GM19328 (cell line): ENCODE measurements at regions not wholly inside any gene's neighbourhood (a gene's known extent, or its start where the extent isn't known, plus 50 kb on each side); places are given as distances from the start of the nearest gene placed in this dataset.
A peak's percentile ranks its signal among the peaks of the same experiment; 100 is the strongest.

ENCODE experiments used
- ATAC-seq: cut with Tn5 transposase; IDR thresholded peaks from one replicate; pipeline ENCODE4 v1.9.1; 2021; ENCODE audit warnings: mild to moderate bottlenecking, moderate library complexity; ENCODE audit not compliant: unreplicated experiment

GRCh38 chr18:77895250-77895649 is 645.6 kb downstream of the GALR1 start:
- no peak for ATAC-seq

GRCh38 chr18:77896586-77897252 is 647.1 kb downstream of the GALR1 start:
- ATAC-seq: no peak

- ATAC-seq: no peak
Observed at GRCh38 chr18:77897606-77898005, 648.0 kb downstream of the GALR1 start.

GRCh38 chr18:77899972-77900754 is 650.5 kb downstream of the GALR1 start:
- ATAC-seq: peak; percentile 95

GRCh38 chr18:77905011-77905410 is 655.4 kb downstream of the GALR1 start:
- no peak for ATAC-seq

GRCh38 chr18:77905449-77906055 is 655.9 kb downstream of the GALR1 start:
- no peak for ATAC-seq

GRCh38 chr18:77906103-77906892 is 656.6 kb downstream of the GALR1 start:
- no peak for ATAC-seq

- no peak for ATAC-seq
Observed at GRCh38 chr18:77910347-77910746, 660.7 kb downstream of the GALR1 start.

- no peak for ATAC-seq
Observed at GRCh38 chr18:77911971-77912605, 662.4 kb downstream of the GALR1 start.

- ATAC-seq: no peak
Observed at GRCh38 chr18:77918730-77919129, 669.1 kb downstream of the GALR1 start.

GRCh38 chr18:77919923-77920322 is 670.3 kb downstream of the GALR1 start:
- no peak for ATAC-seq

GRCh38 chr18:77935342-77935741 is 685.7 kb downstream of the GALR1 start:
- no peak for ATAC-seq

GRCh38 chr18:77940566-77940965 is 690.9 kb downstream of the GALR1 start:
- no peak for ATAC-seq

- no peak for ATAC-seq
Observed at GRCh38 chr18:77944533-77944932, 694.9 kb downstream of the GALR1 start.

GRCh38 chr18:77948567-77948966 is 698.9 kb downstream of the GALR1 start:
- ATAC-seq: no peak

- ATAC-seq: no peak
Observed at GRCh38 chr18:77949355-77949973, 699.8 kb downstream of the GALR1 start.

- no peak for ATAC-seq
Observed at GRCh38 chr18:77959248-77959647, 709.6 kb downstream of the GALR1 start.

GRCh38 chr18:77960791-77961410 is 711.3 kb downstream of the GALR1 start:
- ATAC-seq: no peak

- no peak for ATAC-seq
Observed at GRCh38 chr18:77967071-77967470, 717.4 kb downstream of the GALR1 start.

GRCh38 chr18:77967791-77968190 is 718.1 kb downstream of the GALR1 start:
- ATAC-seq: no peak
